HL-60 (cell line): ENCODE measurements at regions not wholly inside any gene's neighbourhood (a gene's known extent, or its start where the extent isn't known, plus 50 kb on each side); places are given as distances from the start of the nearest gene placed in this dataset.

Experiments used
- DNase-seq, 2 experiments: peaks; one replicate each; pipeline ENCODE4 v3.0.0-alpha.2; 2010 to 2020; ENCODE audit warnings: low read depth in 1 of 2, low spot score in 1 of 2
- H3K27ac ChIP-seq: fragments of 250-450 bp; sonication (Bioruptor Pico); replicated peaks from 2 replicates; pipeline ENCODE4 v1.5.1; 2020; ENCODE audit warnings: mild to moderate bottlenecking, moderate library complexity
- H3K27me3 ChIP-seq: fragments of 250-450 bp; sonication (Bioruptor Pico); 2 replicates; pipeline ENCODE4 v1.5.1; 2021; ENCODE audit warnings: mild to moderate bottlenecking, moderate library complexity; ENCODE audit not compliant: insufficient read depth, poor library complexity, severe bottlenecking
- H3K4me3 ChIP-seq: replicated peaks from 2 replicates; pipeline ENCODE4 v1.5.1; 2011; ENCODE audit warnings: mild to moderate bottlenecking, control low read depth, low read length; ENCODE audit not compliant: insufficient read depth
- GABPA ChIP-seq: IDR thresholded peaks from 2 replicates; pipeline ENCODE4 v1.6.1; 2012; ENCODE audit warnings: low read depth
- POLR2AphosphoS5 ChIP-seq: IDR thresholded peaks from 2 replicates; pipeline ENCODE4 v1.6.1; 2012; ENCODE audit warnings: low read depth
- SPI1 ChIP-seq: IDR thresholded peaks from 2 replicates; pipeline ENCODE4 v1.6.1; 2012; ENCODE audit warnings: low read depth, mild to moderate bottlenecking, borderline replicate concordance
- TF ChIP-seq, protein P1 (sequence below): IDR thresholded peaks from one replicate; pipeline ENCODE4 v1.5.1; 2011; ENCODE audit warnings: low read length, control low read depth, inconsistent platforms; ENCODE audit not compliant: insufficient read depth
- TF ChIP-seq, protein P2 (sequence below): IDR thresholded peaks from 2 replicates; pipeline ENCODE4 v1.6.1; 2012; ENCODE audit warnings: low read depth; ENCODE audit not compliant: insufficient replicate concordance

DNA sequence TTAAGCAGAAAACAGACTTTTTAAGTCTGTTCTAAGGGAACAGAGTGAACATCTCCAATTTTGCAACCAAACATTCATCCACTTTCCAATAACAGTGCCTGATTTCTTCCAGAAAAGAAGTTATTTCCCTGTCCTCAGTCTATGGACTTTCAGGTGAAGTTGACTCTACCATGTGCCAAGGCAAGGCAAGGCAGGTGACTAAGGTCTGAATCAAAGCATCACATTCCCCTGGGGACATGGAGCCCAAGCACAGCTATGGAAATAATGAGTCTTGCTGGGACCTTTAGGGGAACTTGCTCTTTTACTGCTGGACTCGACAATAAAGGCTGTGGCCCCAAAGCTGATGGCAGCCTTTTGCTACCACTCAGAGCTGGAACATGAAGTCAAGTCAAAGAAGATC, 182.2 kb downstream of the FGFR2 start:
- Histone ChIP-seq H3K27ac (no peak overlapping the region), H3K4me3 (no peak overlapping the region), H3K27me3 (no peaks in the 10 kb centered on the region)
- DNase-seq: no peak
- TF ChIP-seq SPI1: no peak
- TF ChIP-seq, protein P1, sequence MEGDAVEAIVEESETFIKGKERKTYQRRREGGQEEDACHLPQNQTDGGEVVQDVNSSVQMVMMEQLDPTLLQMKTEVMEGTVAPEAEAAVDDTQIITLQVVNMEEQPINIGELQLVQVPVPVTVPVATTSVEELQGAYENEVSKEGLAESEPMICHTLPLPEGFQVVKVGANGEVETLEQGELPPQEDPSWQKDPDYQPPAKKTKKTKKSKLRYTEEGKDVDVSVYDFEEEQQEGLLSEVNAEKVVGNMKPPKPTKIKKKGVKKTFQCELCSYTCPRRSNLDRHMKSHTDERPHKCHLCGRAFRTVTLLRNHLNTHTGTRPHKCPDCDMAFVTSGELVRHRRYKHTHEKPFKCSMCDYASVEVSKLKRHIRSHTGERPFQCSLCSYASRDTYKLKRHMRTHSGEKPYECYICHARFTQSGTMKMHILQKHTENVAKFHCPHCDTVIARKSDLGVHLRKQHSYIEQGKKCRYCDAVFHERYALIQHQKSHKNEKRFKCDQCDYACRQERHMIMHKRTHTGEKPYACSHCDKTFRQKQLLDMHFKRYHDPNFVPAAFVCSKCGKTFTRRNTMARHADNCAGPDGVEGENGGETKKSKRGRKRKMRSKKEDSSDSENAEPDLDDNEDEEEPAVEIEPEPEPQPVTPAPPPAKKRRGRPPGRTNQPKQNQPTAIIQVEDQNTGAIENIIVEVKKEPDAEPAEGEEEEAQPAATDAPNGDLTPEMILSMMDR: no peak
- TF ChIP-seq POLR2AphosphoS5: no peak
- TF ChIP-seq, protein P2, sequence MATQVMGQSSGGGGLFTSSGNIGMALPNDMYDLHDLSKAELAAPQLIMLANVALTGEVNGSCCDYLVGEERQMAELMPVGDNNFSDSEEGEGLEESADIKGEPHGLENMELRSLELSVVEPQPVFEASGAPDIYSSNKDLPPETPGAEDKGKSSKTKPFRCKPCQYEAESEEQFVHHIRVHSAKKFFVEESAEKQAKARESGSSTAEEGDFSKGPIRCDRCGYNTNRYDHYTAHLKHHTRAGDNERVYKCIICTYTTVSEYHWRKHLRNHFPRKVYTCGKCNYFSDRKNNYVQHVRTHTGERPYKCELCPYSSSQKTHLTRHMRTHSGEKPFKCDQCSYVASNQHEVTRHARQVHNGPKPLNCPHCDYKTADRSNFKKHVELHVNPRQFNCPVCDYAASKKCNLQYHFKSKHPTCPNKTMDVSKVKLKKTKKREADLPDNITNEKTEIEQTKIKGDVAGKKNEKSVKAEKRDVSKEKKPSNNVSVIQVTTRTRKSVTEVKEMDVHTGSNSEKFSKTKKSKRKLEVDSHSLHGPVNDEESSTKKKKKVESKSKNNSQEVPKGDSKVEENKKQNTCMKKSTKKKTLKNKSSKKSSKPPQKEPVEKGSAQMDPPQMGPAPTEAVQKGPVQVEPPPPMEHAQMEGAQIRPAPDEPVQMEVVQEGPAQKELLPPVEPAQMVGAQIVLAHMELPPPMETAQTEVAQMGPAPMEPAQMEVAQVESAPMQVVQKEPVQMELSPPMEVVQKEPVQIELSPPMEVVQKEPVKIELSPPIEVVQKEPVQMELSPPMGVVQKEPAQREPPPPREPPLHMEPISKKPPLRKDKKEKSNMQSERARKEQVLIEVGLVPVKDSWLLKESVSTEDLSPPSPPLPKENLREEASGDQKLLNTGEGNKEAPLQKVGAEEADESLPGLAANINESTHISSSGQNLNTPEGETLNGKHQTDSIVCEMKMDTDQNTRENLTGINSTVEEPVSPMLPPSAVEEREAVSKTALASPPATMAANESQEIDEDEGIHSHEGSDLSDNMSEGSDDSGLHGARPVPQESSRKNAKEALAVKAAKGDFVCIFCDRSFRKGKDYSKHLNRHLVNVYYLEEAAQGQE: no peak
- no peak for TF ChIP-seq GABPA

DNA sequence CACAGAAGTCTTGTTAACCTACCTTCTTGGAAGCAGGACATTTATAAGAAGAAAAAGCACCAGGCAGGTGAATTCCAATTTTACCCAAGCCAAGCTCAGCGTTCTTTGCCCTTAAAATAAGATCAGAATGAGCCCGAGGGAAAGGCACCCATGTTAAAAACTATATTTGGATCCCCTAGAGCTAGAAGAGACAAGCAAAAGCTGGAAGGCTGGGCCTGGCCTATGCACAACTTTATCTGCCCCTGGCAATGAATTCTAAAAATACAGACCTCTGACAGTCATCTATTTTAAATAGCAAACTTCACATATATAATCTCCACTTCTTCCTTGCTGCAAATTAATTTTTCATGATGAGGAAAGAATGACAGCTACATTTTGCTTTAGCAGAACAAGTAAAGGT, 180.9 kb downstream of the FGFR2 start:
- H3K27ac ChIP-seq: no peak overlapping the region
- H3K27me3 ChIP-seq: no peaks in the 10 kb centered on the region
- DNase-seq: no peak
- TF ChIP-seq GABPA: no peak
- TF ChIP-seq POLR2AphosphoS5: no peak
- TF ChIP-seq, protein P2: no peak
- H3K4me3 ChIP-seq: no peak overlapping the region

DNA sequence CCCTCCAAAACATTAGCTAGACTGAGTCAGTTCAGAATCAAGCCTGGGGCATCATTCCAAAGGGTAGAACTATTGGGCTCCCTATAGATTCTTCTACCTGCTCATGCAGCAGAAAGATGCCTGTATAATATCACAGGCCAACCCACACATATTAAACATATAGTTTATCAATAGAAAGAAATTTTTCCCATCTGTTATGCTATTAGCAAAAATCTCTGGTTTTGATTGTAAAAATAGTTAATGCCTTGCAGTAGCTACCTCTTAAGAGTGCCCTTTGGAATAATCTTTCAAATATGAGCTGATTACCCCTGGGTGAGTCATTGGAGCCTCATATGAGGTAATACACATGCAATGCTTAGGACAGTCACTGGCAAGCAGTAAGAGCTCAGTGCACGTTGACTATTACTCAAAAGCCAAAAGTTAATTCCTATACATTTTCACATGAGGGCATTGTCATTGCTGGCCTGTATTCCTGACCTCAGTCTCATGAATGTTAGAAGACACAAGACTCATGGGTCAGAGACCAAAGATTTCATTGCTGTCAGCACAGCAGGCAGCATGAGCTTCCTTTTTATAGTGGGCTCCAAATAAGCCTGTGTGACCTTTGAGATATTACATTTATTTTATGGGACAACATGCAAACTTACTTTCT, 180.0 kb downstream of the FGFR2 start:
- no peak for DNase-seq
- H3K27me3 ChIP-seq: no peaks in the 10 kb centered on the region
- H3K27ac ChIP-seq: no peak overlapping the region
- no peak overlapping the region for H3K4me3 ChIP-seq
- TF ChIP-seq, protein P1: no peak
- TF ChIP-seq, protein P2: no peak
- TF ChIP-seq GABPA: no peak
- TF ChIP-seq POLR2AphosphoS5: no peak
- TF ChIP-seq SPI1: no peak
